ENCODE measurements at regions not wholly inside any gene's neighbourhood (a gene's known extent, or its start where the extent isn't known, plus 50 kb on each side); places are given as distances from the start of the nearest gene placed in this dataset.

- ChIA-PET CTCF (no interaction called here), RAD21 (ENCODE audit: low non-redundant PET in 1 of 2, low total read pairs in 2 of 2, uncharacterized antibody in 2 of 2, unreplicated experiment in 2 of 2) (no interaction called here), POLR2A (no interaction called here)
- Histone ChIP-seq H3K9ac (ENCODE audit: low read length) (no peak overlapping the region), H2AFZ (ENCODE audit: low read depth, low read length, poor library complexity, severe bottlenecking) (no peak overlapping the region), H3K4me1 (ENCODE audit: control insufficient read depth in 1 of 2, insufficient read depth in 2 of 2, low read length in 2 of 2) (no peaks in the 10 kb centered on the region), H3K27me3 (ENCODE audit: insufficient read depth, low read length) (no peaks in the 10 kb centered on the region), H3K9me2 (ENCODE audit: insufficient read depth) (no peaks in the 10 kb centered on the region), H3K36me3 (ENCODE audit: control insufficient read depth in 1 of 2, insufficient read depth in 2 of 2, low read length in 2 of 2) (no peaks in the 10 kb centered on the region), H3K79me2 (ENCODE audit: insufficient read depth, low read length) (no peaks in the 10 kb centered on the region), H3K9me3 (ENCODE audit: control insufficient read depth in 1 of 2, insufficient read depth in 1 of 2, low read depth in 1 of 2, low read length in 2 of 2) (no peaks in the 10 kb centered on the region), H3K4me3 (replicated peaks in 1 of 2; ENCODE audit: low read depth in 1 of 2, low read length in 2 of 2) (no peak overlapping the region), H3K4me2 (ENCODE audit: low read length) (no peak overlapping the region), H4K20me1 (ENCODE audit: insufficient read depth) (no peaks in the 10 kb centered on the region), H3K27ac (ENCODE audit: low read depth, low read length) (no peak overlapping the region)
- ATAC-seq (no peak), DNase-seq (ENCODE audit: low read depth, low spot score) (no peak)
- no TSS peak for BruUV-seq (replicated peaks)
- intact Hi-C loops (cut with micrococcal nuclease) = no loop called here
- no peak for TF ChIP-seq ZBTB33 (IDR thresholded peaks at IDR 0.05; ENCODE audit: extremely low read depth, insufficient replicate concordance, low read length)
- no peak for TF ChIP-seq CBX3 (IDR thresholded peaks at IDR 0.05; ENCODE audit: low read depth)
- no peak for TF ChIP-seq SIN3A (IDR thresholded peaks at IDR 0.05; ENCODE audit: low read depth)
- TF ChIP-seq POLR2AphosphoS5 (IDR thresholded peaks at IDR 0.05; ENCODE audit: low read depth, low read length) = no peak
- no peak for TF ChIP-seq TCF7L2 (IDR thresholded peaks at IDR 0.05; ENCODE audit: borderline replicate concordance, extremely low read depth, insufficient read depth, insufficient read length)
These were observed 169.2 kb upstream of the MVB12B start for GRCh38 chr9:126157423-126157822.

GRCh38 chr9:126157826-126158587 lies 168.6 kb upstream of the MVB12B start:
- H3K36me3 ChIP-seq (ENCODE audit: control insufficient read depth in 1 of 2, insufficient read depth in 2 of 2, low read length in 2 of 2) = no peaks in the 10 kb centered on the region
- TF ChIP-seq CTCF (IDR thresholded peaks at IDR 0.05 in 2 of 3, conservative IDR thresholded peaks at IDR 0.05 in 1 of 3; ENCODE audit: borderline replicate concordance in 1 of 3, insufficient read depth in 1 of 3, low read depth in 2 of 3, low read length in 2 of 3) (no peak), ZFX (IDR thresholded peaks at IDR 0.05) (no peak), SP1 (IDR thresholded peaks at IDR 0.05; ENCODE audit: low read depth) (no peak), POLR2A (IDR thresholded peaks at IDR 0.05; ENCODE audit: borderline replicate concordance, extremely low read depth, insufficient read depth, insufficient read length) (no peak), REST (IDR thresholded peaks at IDR 0.05; ENCODE audit: low read depth) (no peak), EZH2 (IDR thresholded peaks at IDR 0.05) (no peak), CBX3 (IDR thresholded peaks at IDR 0.05; ENCODE audit: low read depth) (no peak), ZNF274 (IDR thresholded peaks at IDR 0.05; ENCODE audit: low read depth, low read length) (no peak)

More at GRCh38 chr9:126157826-126158587, 168.6 kb upstream of the MVB12B start:
- Histone ChIP-seq H3K9me2 (ENCODE audit: insufficient read depth) (no peaks in the 10 kb centered on the region), H3K9me3 (ENCODE audit: control insufficient read depth in 1 of 2, insufficient read depth in 1 of 2, low read depth in 1 of 2, low read length in 2 of 2) (no peaks in the 10 kb centered on the region), H3K4me3 (replicated peaks in 1 of 2; ENCODE audit: low read depth in 1 of 2, low read length in 2 of 2) (no peak overlapping the region), H3K79me2 (ENCODE audit: insufficient read depth, low read length) (no peaks in the 10 kb centered on the region), H3K27ac (ENCODE audit: low read depth, low read length) (no peak overlapping the region), H3K4me1 (ENCODE audit: control insufficient read depth in 1 of 2, insufficient read depth in 2 of 2, low read length in 2 of 2) (no peaks in the 10 kb centered on the region), H3K9ac (ENCODE audit: low read length) (no peak overlapping the region), H3K4me2 (ENCODE audit: low read length) (no peak overlapping the region), H2AFZ (ENCODE audit: low read depth, low read length, poor library complexity, severe bottlenecking) (no peak overlapping the region), H3K27me3 (ENCODE audit: insufficient read depth, low read length) (no peaks in the 10 kb centered on the region), H4K20me1 (ENCODE audit: insufficient read depth) (no peaks in the 10 kb centered on the region)
- BruUV-seq (replicated peaks) = no TSS peak
- RAD21 ChIA-PET (ENCODE audit: low non-redundant PET in 1 of 2, low total read pairs in 2 of 2, uncharacterized antibody in 2 of 2, unreplicated experiment in 2 of 2) = no interaction called here
- intact Hi-C loops (cut with micrococcal nuclease) = no loop called here
- ATAC-seq (no peak), DNase-seq (ENCODE audit: low read depth, low spot score) (no peak)
- POLR2A ChIA-PET = no interaction called here
- CTCF ChIA-PET = no interaction called here

All from HCT116 (cell line).